HEK293 (cell line): ENCODE measurements at regions not wholly inside any gene's neighbourhood (a gene's known extent, or its start where the extent isn't known, plus 50 kb on each side); places are given as distances from the start of the nearest gene placed in this dataset.

Source experiments
- ZFP3 ChIP-seq: fragments of 450-650 bp; formaldehyde crosslinking; IDR thresholded peaks from 2 replicates; pipeline ENCODE4 v1.5.1; 2016; ENCODE audit warnings: low read depth, missing biosample characterization, missing genetic modification characterization
- TF ChIP-seq, protein P1 (sequence below): fragments of 450-650 bp; formaldehyde crosslinking; IDR thresholded peaks from 2 replicates; pipeline ENCODE4 v1.5.1; 2016; ENCODE audit warnings: missing biosample characterization, missing genetic modification characterization

- TF ChIP-seq, protein P1, sequence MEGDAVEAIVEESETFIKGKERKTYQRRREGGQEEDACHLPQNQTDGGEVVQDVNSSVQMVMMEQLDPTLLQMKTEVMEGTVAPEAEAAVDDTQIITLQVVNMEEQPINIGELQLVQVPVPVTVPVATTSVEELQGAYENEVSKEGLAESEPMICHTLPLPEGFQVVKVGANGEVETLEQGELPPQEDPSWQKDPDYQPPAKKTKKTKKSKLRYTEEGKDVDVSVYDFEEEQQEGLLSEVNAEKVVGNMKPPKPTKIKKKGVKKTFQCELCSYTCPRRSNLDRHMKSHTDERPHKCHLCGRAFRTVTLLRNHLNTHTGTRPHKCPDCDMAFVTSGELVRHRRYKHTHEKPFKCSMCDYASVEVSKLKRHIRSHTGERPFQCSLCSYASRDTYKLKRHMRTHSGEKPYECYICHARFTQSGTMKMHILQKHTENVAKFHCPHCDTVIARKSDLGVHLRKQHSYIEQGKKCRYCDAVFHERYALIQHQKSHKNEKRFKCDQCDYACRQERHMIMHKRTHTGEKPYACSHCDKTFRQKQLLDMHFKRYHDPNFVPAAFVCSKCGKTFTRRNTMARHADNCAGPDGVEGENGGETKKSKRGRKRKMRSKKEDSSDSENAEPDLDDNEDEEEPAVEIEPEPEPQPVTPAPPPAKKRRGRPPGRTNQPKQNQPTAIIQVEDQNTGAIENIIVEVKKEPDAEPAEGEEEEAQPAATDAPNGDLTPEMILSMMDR (tag by site-specific recombination): no peak
- no peak for TF ChIP-seq ZFP3 (tag by site-specific recombination)
Measured at GRCh38 chr6:137736048-137736818, 130.8 kb upstream of the TNFAIP3 start.
